ENCODE measurements at regions not wholly inside any gene's neighbourhood (a gene's known extent, or its start where the extent isn't known, plus 50 kb on each side); places are given as distances from the start of the nearest gene placed in this dataset.

DNA sequence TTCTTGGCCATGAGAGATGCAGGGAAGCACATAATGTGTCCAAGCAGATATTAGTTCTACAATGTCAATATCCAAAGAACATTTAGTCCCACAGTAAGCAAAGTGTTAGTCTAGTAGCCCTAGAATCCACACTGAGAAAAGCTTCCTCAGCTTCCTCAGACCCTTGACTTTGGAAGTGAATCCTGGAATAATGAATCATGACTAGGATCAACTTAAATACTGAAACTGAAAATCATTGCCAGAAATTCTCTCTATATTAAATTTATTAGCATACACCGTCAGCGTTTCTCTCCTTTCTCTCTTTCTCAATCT lies 356.9 kb upstream of the ACVR2A start:
- no peak for DNase-seq (ENCODE audit: low read depth)
- TF ChIP-seq CTCF (conservative IDR thresholded peaks at IDR 0.05; ENCODE audit: low read depth, low read length): no peak
- H3K4me3 ChIP-seq (ENCODE audit: low read length): no peak overlapping the region

DNA sequence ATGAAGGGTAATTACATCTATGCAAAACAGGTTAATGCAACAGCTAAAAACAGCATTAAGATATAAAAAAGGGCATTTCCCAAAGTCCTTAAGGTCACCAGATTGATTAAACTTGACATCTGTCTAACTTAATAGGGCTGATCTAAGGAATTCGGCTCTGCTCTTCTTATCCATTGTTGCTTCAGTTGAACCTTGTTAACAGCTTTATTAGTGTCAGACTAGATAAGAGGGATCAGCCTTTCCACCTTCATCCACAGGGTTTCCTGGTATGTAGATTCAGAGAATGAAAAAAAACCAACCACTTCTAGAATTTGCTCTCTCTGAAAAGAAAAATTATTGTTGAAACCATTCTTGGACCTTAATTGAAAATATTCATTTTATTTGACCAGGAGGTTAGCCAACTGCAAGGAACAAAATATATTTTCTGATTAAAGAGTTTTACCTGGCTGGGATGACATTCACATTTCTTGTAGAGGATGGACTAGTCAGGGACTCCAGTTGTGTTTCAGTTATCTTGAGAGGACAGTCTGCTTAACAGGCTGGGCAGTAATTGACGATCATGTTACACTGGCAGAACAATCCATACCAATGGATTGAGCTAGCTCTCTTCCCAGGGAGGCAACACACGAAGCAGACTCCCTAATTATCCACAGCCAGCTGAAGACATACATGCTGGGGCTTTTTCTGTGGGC lies 357.4 kb upstream of the ACVR2A start:
- no peak for TF ChIP-seq CTCF (conservative IDR thresholded peaks at IDR 0.05; ENCODE audit: low read depth, low read length)
- no peak for DNase-seq (ENCODE audit: low read depth)
- H3K4me3 ChIP-seq (ENCODE audit: low read length): no peak overlapping the region

DNA sequence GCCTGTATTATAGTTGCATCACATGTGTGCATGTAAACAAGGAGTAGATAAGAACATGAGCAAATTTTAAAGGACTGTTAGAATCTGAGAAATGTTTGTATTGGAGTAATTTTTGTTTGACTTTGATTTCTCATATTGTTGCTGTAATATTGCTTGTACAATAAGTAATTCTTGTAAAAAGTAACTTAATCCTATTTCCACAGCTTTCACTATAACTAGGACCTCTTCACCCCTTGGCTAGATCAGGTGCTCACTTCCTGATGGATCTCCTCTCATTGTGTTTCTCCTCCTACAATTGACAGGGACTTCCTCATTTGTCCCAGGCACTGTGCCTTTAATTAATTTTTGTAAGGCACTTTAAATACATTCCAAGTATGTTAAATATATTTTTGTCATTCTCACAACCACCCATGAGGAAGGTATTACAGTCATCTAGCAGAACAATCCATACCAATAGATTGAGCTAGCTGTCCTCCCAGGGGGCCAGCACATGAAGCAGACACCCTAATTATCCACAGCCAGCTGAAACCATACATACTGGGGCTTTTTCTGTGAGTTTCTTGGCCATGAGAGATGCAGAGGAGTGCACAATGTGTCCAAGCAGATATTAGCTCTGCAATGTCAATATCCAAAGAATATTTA lies 359.5 kb upstream of the ACVR2A start:
- no peak for TF ChIP-seq CTCF (conservative IDR thresholded peaks at IDR 0.05; ENCODE audit: low read depth, low read length)
- DNase-seq (ENCODE audit: low read depth): no peak
- no peak overlapping the region for H3K4me3 ChIP-seq (ENCODE audit: low read length)

- no peak for TF ChIP-seq CTCF (conservative IDR thresholded peaks at IDR 0.05; ENCODE audit: low read depth, low read length)
- DNase-seq (ENCODE audit: low read depth): no peak
- H3K4me3 ChIP-seq (ENCODE audit: low read length): no peak overlapping the region
Measured at GRCh38 chr2:147483911-147484310, 360.9 kb upstream of the ACVR2A start.

DNA sequence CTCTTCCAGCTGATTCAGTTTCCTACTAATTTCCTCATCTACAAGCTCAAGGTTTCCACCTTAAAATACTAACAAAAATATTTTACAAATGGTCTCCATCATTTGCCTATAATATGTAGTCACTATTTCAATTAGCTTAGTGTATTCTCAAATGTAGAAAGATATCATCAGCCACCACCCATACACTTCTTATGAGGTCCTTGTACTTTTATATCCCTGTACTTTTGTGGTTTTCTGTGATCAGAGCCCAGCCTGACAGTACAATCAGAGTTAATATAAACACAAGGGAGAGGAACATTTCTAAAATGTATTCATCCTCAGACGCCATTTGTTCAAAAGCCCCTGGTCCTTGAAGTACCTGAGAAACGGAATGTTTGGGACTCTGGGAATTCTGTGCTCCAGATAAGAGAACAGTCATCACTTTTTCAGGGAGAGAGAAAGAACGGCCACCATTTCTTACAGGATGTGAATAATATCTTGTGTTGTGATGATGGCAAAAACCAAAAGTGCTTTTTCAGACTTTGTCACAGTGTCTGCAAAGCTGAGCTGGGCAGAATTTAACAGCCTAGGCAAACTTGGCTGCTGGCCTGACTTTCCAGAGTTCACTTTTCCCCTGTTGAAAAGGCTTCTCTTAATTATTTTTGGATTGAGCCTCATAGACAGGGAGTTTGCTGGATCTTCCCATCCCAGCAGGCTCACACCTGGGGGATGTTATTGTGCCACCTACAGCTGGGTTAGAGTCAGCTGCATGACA lies 361.7 kb upstream of the ACVR2A start:
- no peak for DNase-seq (ENCODE audit: low read depth)
- peak; percentile 14 for TF ChIP-seq CTCF (conservative IDR thresholded peaks at IDR 0.05; ENCODE audit: low read depth, low read length)
- no peak overlapping the region for H3K4me3 ChIP-seq (ENCODE audit: low read length)

GRCh38 chr2:147482111-147482895 lies 362.5 kb upstream of the ACVR2A start:
- peak; percentile 81 for DNase-seq (ENCODE audit: low read depth)
- H3K4me3 ChIP-seq (ENCODE audit: low read length): no peak overlapping the region
- TF ChIP-seq CTCF (conservative IDR thresholded peaks at IDR 0.05; ENCODE audit: low read depth, low read length): no peak
